H1 (cell line): ENCODE measurements at regions not wholly inside any gene's neighbourhood (a gene's known extent, or its start where the extent isn't known, plus 50 kb on each side); places are given as distances from the start of the nearest gene placed in this dataset.

Experiments used
- CTCF ChIA-PET: fragments of 300-600 bp; sonication (Branson Sonifier 250); formaldehyde crosslinking; loops from one replicate; lab custom pipeline; 2021; ENCODE audit not compliant: partially characterized antibody; lab: Charles Lee
- POLR2A ChIA-PET: fragments of 300-600 bp; sonication (Branson Sonifier 250); formaldehyde crosslinking; loops from one replicate; lab custom pipeline; 2021; ENCODE audit warnings: inconsistent platforms; ENCODE audit not compliant: partially characterized antibody; lab: Charles Lee
- DNase-seq, 2 experiments: peaks; one replicate each; pipeline versions ENCODE4 v3.0.0 to v3.0.0-alpha.2; 2010 to 2022; ENCODE audit warnings: low spot score in 2 of 2, low read depth in 1 of 2, mixed read lengths in 1 of 2
- FAIRE-seq: peaks from 2 replicates; lab custom pipeline; 2011; peaks lifted over from hg19 to GRCh38; lab: Jason Lieb, UNC
- H2AFZ ChIP-seq: 2 replicates; pipeline ENCODE4 v1.8.1; 2012; ENCODE audit warnings: low read length, inconsistent platforms
- H2AK5ac ChIP-seq: 2 replicates; pipeline ENCODE4 v1.6.1; 2013; ENCODE audit warnings: low read depth, low read length
- H2BK120ac ChIP-seq: replicated peaks from 2 replicates; pipeline ENCODE3; 2013; ENCODE audit warnings: low read depth, low read length, inconsistent platforms
- H2BK12ac ChIP-seq: 2 replicates; pipeline ENCODE4 v1.6.1; 2013; ENCODE audit warnings: low read depth, low read length
- H2BK15ac ChIP-seq: 2 replicates; pipeline ENCODE4 v1.6.1; 2013; ENCODE audit warnings: low read length
- H2BK20ac ChIP-seq: 2 replicates; pipeline ENCODE4 v1.6.1; 2013; ENCODE audit warnings: low read length
- H2BK5ac ChIP-seq: 2 replicates; pipeline ENCODE4 v1.6.1; 2013; ENCODE audit warnings: low read depth, low read length
- H3K14ac ChIP-seq: 2 replicates; pipeline ENCODE4 v1.6.1; 2013; ENCODE audit warnings: inconsistent platforms; ENCODE audit not compliant: insufficient read length
- H3K18ac ChIP-seq: 2 replicates; pipeline ENCODE4 v1.6.1; 2013; ENCODE audit warnings: low read length; ENCODE audit errors: extremely low read depth
- H3K23ac ChIP-seq: 2 replicates; pipeline ENCODE4 v1.6.1; 2013; ENCODE audit warnings: inconsistent platforms; ENCODE audit not compliant: insufficient read length
- H3K23me2 ChIP-seq: 2 replicates; pipeline ENCODE4 v1.6.1; 2013; ENCODE audit warnings: low read depth, low read length
- H3K27ac ChIP-seq: 2 replicates; pipeline ENCODE4 v1.6.1; 2011; ENCODE audit warnings: low read depth, low read length, inconsistent platforms
- H3K27me3 ChIP-seq, 4 experiments: replicated peaks in 1 of 4; 1 replicate in 1 of 4; 2 replicates in 3 of 4; pipeline versions ENCODE4 v1.6.1 to v1.8.1; 2011 to 2013; ENCODE audit warnings: low read length in 3 of 4, mild to moderate bottlenecking in 3 of 4, inconsistent platforms in 2 of 4, mixed read lengths in 2 of 4, moderate library complexity in 1 of 4; ENCODE audit not compliant: control insufficient read depth in 3 of 4, insufficient read depth in 3 of 4; ENCODE audit errors: extremely low read depth in 1 of 4
- H3K36me3 ChIP-seq, 4 experiments: 2 replicates each; pipeline versions ENCODE4 v1.6.1 to v1.8.1; 2011 to 2013; ENCODE audit warnings: mild to moderate bottlenecking in 4 of 4, low read length in 3 of 4, moderate library complexity in 2 of 4, control low read depth in 1 of 4, inconsistent platforms in 1 of 4; ENCODE audit not compliant: insufficient read depth in 4 of 4, control insufficient read depth in 2 of 4
- H3K4ac ChIP-seq: replicated peaks from 2 replicates; pipeline ENCODE3; 2013; ENCODE audit warnings: low read length, low read depth, mixed read lengths, inconsistent platforms; ENCODE audit not compliant: insufficient read length
- H3K4me1 ChIP-seq, 4 experiments: replicated peaks in 1 of 4; 1 replicate in 1 of 4; 2 replicates in 3 of 4; pipeline versions ENCODE4 v1.6.1 to v1.8.1; 2011 to 2013; ENCODE audit warnings: low read length in 3 of 4, inconsistent platforms in 2 of 4, mixed read lengths in 1 of 4; ENCODE audit not compliant: insufficient read depth in 4 of 4, control insufficient read depth in 3 of 4
- H3K4me2 ChIP-seq, 2 experiments: 2 replicates each; pipeline versions ENCODE4 v1.6.1 to v1.8.1; 2011 to 2013; ENCODE audit warnings: low read depth in 2 of 2, low read length in 2 of 2, control low read depth in 1 of 2, inconsistent platforms in 1 of 2, mild to moderate bottlenecking in 1 of 2; ENCODE audit not compliant: insufficient read depth in 1 of 2
- H3K4me3 ChIP-seq, 4 experiments: fragments of 200-600, 300-600 bp in 1 of 4; sonication (generic), shearing (Covaris generic), sonication (Bioruptor Twin) in 1 of 4; 2 replicates each; pipeline versions ENCODE4 v1.5.1 to v1.8.1; 2011 to 2016; ENCODE audit warnings: low read length in 4 of 4, low read depth in 3 of 4, control low read depth in 2 of 4, inconsistent platforms in 2 of 4, mild to moderate bottlenecking in 2 of 4, mixed read lengths in 1 of 4, moderate library complexity in 1 of 4; ENCODE audit not compliant: insufficient read depth in 2 of 4; ENCODE audit errors: extremely low read depth in 1 of 4
- H3K56ac ChIP-seq: replicated peaks from 2 replicates; pipeline ENCODE3; 2013; ENCODE audit warnings: low read depth, mild to moderate bottlenecking, mixed read lengths, low read length, inconsistent platforms; ENCODE audit not compliant: insufficient read length
- H3K79me1 ChIP-seq: 2 replicates; pipeline ENCODE4 v1.6.1; 2013; ENCODE audit warnings: low read depth, low read length, control low read depth
- H3K79me2 ChIP-seq, 2 experiments: 2 replicates each; pipeline versions ENCODE4 v1.6.1 to v1.8.1; 2012 to 2013; ENCODE audit warnings: low read length in 2 of 2, mild to moderate bottlenecking in 2 of 2, inconsistent platforms in 1 of 2; ENCODE audit not compliant: insufficient read depth in 2 of 2, control insufficient read depth in 1 of 2
- H3K9ac ChIP-seq, 4 experiments: replicated peaks in 1 of 4; 1 replicate in 1 of 4; 2 replicates in 3 of 4; pipeline versions ENCODE4 v1.6.1 to v1.8.1; 2011 to 2013; ENCODE audit warnings: low read depth in 3 of 4, low read length in 3 of 4, control low read depth in 2 of 4, mild to moderate bottlenecking in 2 of 4, moderate library complexity in 2 of 4, inconsistent platforms in 1 of 4; ENCODE audit errors: extremely low read depth in 1 of 4
- H3K9me3 ChIP-seq, 2 experiments: 2 replicates each; pipeline versions ENCODE4 v1.6.1 to v1.8.1; 2012 to 2013; ENCODE audit warnings: mild to moderate bottlenecking in 2 of 2, moderate library complexity in 2 of 2, control low read depth in 1 of 2, inconsistent platforms in 1 of 2, low read depth in 1 of 2, low read length in 1 of 2, mixed read lengths in 1 of 2; ENCODE audit not compliant: insufficient read depth in 2 of 2
- H4K20me1 ChIP-seq, 2 experiments: replicated peaks in 1 of 2; 2 replicates each; pipeline versions ENCODE3 to v1.8.1; 2011 to 2013; ENCODE audit warnings: inconsistent platforms in 2 of 2, low read length in 2 of 2, mild to moderate bottlenecking in 1 of 2; ENCODE audit not compliant: insufficient read depth in 2 of 2, control insufficient read depth in 1 of 2
- H4K5ac ChIP-seq: 2 replicates; pipeline ENCODE4 v1.6.1; 2013; ENCODE audit warnings: low read length, low read depth, mixed read lengths, inconsistent platforms; ENCODE audit not compliant: insufficient read length
- H4K8ac ChIP-seq: 2 replicates; pipeline ENCODE4 v1.8.0; 2013; ENCODE audit warnings: mild to moderate bottlenecking, moderate library complexity, low read length, inconsistent platforms; ENCODE audit not compliant: insufficient read depth; ENCODE audit errors: extremely low read depth
- H4K91ac ChIP-seq: replicated peaks from 2 replicates; pipeline ENCODE3; 2013; ENCODE audit warnings: low read length, mixed read lengths, inconsistent platforms; ENCODE audit not compliant: insufficient read length
- CTBP2 ChIP-seq: IDR thresholded peaks from 2 replicates; pipeline ENCODE4 v1.7.0; 2011; ENCODE audit warnings: borderline replicate concordance, mild to moderate bottlenecking, moderate library complexity, mixed read lengths, low read length; ENCODE audit not compliant: insufficient read depth, insufficient read length
- KDM1A ChIP-seq: fragments of 200-600, 300-600 bp; sonication (generic); IDR thresholded peaks from 2 replicates; pipeline ENCODE4 v1.7.1; 2016; ENCODE audit warnings: mild to moderate bottlenecking, low read length, borderline replicate concordance
- WGBS, 2 experiments: shearing (Covaris generic) in 1 of 2; methylation state at CpG; one replicate each; pipeline versions ENCODE4 v1.1.6 to v1.1.7; 2013 to 2015; ENCODE audit warnings: low lambda C conversion rate in 2 of 2, mixed read lengths in 2 of 2, inconsistent platforms in 1 of 2, low coverage in 1 of 2, missing lambda C conversion rate in 1 of 2; ENCODE audit not compliant: insufficient replicate concordance in 2 of 2, insufficient coverage in 1 of 2, insufficient read length in 1 of 2; ENCODE audit errors: extremely low coverage in 1 of 2, missing lambda C conversion rate in 1 of 2; 5-methylcytosine and 5-hydroxymethylcytosine counted together

DNA sequence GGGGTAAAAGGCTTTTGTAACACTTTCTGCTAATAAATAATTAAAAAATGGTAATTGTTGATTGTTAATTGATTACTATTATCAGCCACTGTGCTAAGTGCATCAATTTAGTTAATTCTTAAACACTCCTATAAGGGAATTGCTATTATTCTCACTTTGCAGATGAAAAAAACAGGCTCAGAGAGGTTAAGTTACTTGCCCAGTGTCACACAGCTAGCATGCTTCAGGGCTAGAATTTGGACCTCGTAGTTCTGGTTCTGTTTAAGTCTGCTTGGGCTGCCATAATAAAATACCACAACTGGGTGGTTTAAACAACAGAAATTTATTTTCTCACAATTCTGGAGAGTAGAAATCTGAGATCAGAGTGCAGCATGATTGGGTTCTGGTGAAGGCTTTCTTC, 164.8 kb upstream of the TBX18 start:
- no peak overlapping the region for H2BK20ac ChIP-seq
- no peak overlapping the region for H2AK5ac ChIP-seq
- no peak overlapping the region for H2BK12ac ChIP-seq
- H3K18ac ChIP-seq: no peak overlapping the region
- no peak overlapping the region for H4K91ac ChIP-seq
- H3K27me3 ChIP-seq: no peaks in the 10 kb centered on the region
- H3K14ac ChIP-seq: no peak overlapping the region
- no peak overlapping the region for H2AFZ ChIP-seq
- no peak for FAIRE-seq
- no peak overlapping the region for H3K23ac ChIP-seq
- no peak overlapping the region for H3K9ac ChIP-seq
- no peaks in the 10 kb centered on the region for H3K9me3 ChIP-seq
- H4K5ac ChIP-seq: no peak overlapping the region
- no peak overlapping the region for H3K4ac ChIP-seq
- DNase-seq: no peak
- H3K79me2 ChIP-seq: no peaks in the 10 kb centered on the region
- no peaks in the 10 kb centered on the region for H3K36me3 ChIP-seq
- POLR2A ChIA-PET: no interaction called here
- H2BK15ac ChIP-seq: no peak overlapping the region
- TF ChIP-seq CTBP2: no peak
- TF ChIP-seq KDM1A: peak; percentile 65; the same call in 1 of the 2 replicates
- CTCF ChIA-PET: no interaction called here
- 75% methylated on average over 1 of the region's 1 CpG; no CpG with 5 or more reads in 1 of the 2 experiments for WGBS, 2 experiments
- no peak overlapping the region for H3K56ac ChIP-seq
- no peak overlapping the region for H3K4me2 ChIP-seq
- no peak overlapping the region for H2BK120ac ChIP-seq
- H3K4me1 ChIP-seq: no peaks in the 10 kb centered on the region
- H2BK5ac ChIP-seq: no peak overlapping the region
- no peaks in the 10 kb centered on the region for H4K20me1 ChIP-seq
- no peaks in the 10 kb centered on the region for H3K23me2 ChIP-seq
- H4K8ac ChIP-seq: no peak overlapping the region
- no peaks in the 10 kb centered on the region for H3K79me1 ChIP-seq
- no peak overlapping the region for H3K4me3 ChIP-seq
- no peak overlapping the region for H3K27ac ChIP-seq
